ENCODE measurements at regions not wholly inside any gene's neighbourhood (a gene's known extent, or its start where the extent isn't known, plus 50 kb on each side); places are given as distances from the start of the nearest gene placed in this dataset.

- Histone ChIP-seq H3K79me2 (ENCODE audit: insufficient read depth, low read length) (no peaks in the 10 kb centered on the region), H3K4me3 (ENCODE audit: low read length, poor library complexity, severe bottlenecking) (no peak overlapping the region), H3K9me3 (ENCODE audit: insufficient read depth, low read depth, low read length) (no peaks in the 10 kb centered on the region), H3F3A (ENCODE audit: low read depth) (no peaks in the 10 kb centered on the region), H3K27me3 (ENCODE audit: insufficient read depth, low read length, poor library complexity, severe bottlenecking) (no peaks in the 10 kb centered on the region), H2AFZ (ENCODE audit: low read length) (no peak overlapping the region), H3K4me1 (ENCODE audit: insufficient read depth, low read length, poor library complexity, severe bottlenecking) (no peaks in the 10 kb centered on the region), H3K4me2 (ENCODE audit: low read depth, low read length, poor library complexity, severe bottlenecking) (no peak overlapping the region), H3K36me3 (ENCODE audit: insufficient read depth, low read length) (no peaks in the 10 kb centered on the region), H3K9ac (ENCODE audit: low read depth, low read length, poor library complexity, severe bottlenecking) (no peak overlapping the region), H4K20me1 (ENCODE audit: insufficient read depth, low read length, poor library complexity, severe bottlenecking) (no peaks in the 10 kb centered on the region), H3K9me2 (replicated peaks; ENCODE audit: low read depth, low read length) (no peaks in the 10 kb centered on the region)
- no peak for TF ChIP-seq EZH2phosphoT487 (IDR thresholded peaks at IDR 0.05; ENCODE audit: borderline replicate concordance)
- TF ChIP-seq CTCF (conservative IDR thresholded peaks at IDR 0.05; ENCODE audit: low read length), result no peak
Measured at GRCh38 chr11:45428541-45429230, 142.5 kb upstream of the SYT13 start.

GRCh38 chr11:45428116-45428515 lies 142.0 kb upstream of the SYT13 start:
- no peaks in the 10 kb centered on the region for H3F3A ChIP-seq (ENCODE audit: low read depth)

GRCh38 chr11:45424411-45425180 lies 138.5 kb upstream of the SYT13 start:
- no peak overlapping the region for H3K9ac ChIP-seq (ENCODE audit: low read depth, low read length, poor library complexity, severe bottlenecking)
- no peaks in the 10 kb centered on the region for H3K9me2 ChIP-seq (replicated peaks; ENCODE audit: low read depth, low read length)
- no peaks in the 10 kb centered on the region for H4K20me1 ChIP-seq (ENCODE audit: insufficient read depth, low read length, poor library complexity, severe bottlenecking)
- no peaks in the 10 kb centered on the region for H3K27me3 ChIP-seq (ENCODE audit: insufficient read depth, low read length, poor library complexity, severe bottlenecking)
- TF ChIP-seq EZH2phosphoT487 (IDR thresholded peaks at IDR 0.05; ENCODE audit: borderline replicate concordance), result no peak
- TF ChIP-seq CTCF (conservative IDR thresholded peaks at IDR 0.05; ENCODE audit: low read length), result no peak
- no peaks in the 10 kb centered on the region for H3K79me2 ChIP-seq (ENCODE audit: insufficient read depth, low read length)
- H3K4me2 ChIP-seq (ENCODE audit: low read depth, low read length, poor library complexity, severe bottlenecking), result no peak overlapping the region
- no peaks in the 10 kb centered on the region for H3K4me1 ChIP-seq (ENCODE audit: insufficient read depth, low read length, poor library complexity, severe bottlenecking)
- no peaks in the 10 kb centered on the region for H3F3A ChIP-seq (ENCODE audit: low read depth)
- no peak overlapping the region for H3K4me3 ChIP-seq (ENCODE audit: low read length, poor library complexity, severe bottlenecking)
- no peak overlapping the region for H2AFZ ChIP-seq (ENCODE audit: low read length)
- no peaks in the 10 kb centered on the region for H3K9me3 ChIP-seq (ENCODE audit: insufficient read depth, low read depth, low read length)
- no peaks in the 10 kb centered on the region for H3K36me3 ChIP-seq (ENCODE audit: insufficient read depth, low read length)

More at GRCh38 chr11:45428116-45428515, 142.0 kb upstream of the SYT13 start:
- Histone ChIP-seq H2AFZ (ENCODE audit: low read length) (no peak overlapping the region), H3K79me2 (ENCODE audit: insufficient read depth, low read length) (no peaks in the 10 kb centered on the region), H3K27me3 (ENCODE audit: insufficient read depth, low read length, poor library complexity, severe bottlenecking) (no peaks in the 10 kb centered on the region), H3K36me3 (ENCODE audit: insufficient read depth, low read length) (no peaks in the 10 kb centered on the region), H3K9me2 (replicated peaks; ENCODE audit: low read depth, low read length) (no peaks in the 10 kb centered on the region), H3K9me3 (ENCODE audit: insufficient read depth, low read depth, low read length) (no peaks in the 10 kb centered on the region), H3K9ac (ENCODE audit: low read depth, low read length, poor library complexity, severe bottlenecking) (no peak overlapping the region), H3K4me1 (ENCODE audit: insufficient read depth, low read length, poor library complexity, severe bottlenecking) (no peaks in the 10 kb centered on the region), H3K4me2 (ENCODE audit: low read depth, low read length, poor library complexity, severe bottlenecking) (no peak overlapping the region), H4K20me1 (ENCODE audit: insufficient read depth, low read length, poor library complexity, severe bottlenecking) (no peaks in the 10 kb centered on the region), H3K4me3 (ENCODE audit: low read length, poor library complexity, severe bottlenecking) (no peak overlapping the region)
- TF ChIP-seq CTCF (conservative IDR thresholded peaks at IDR 0.05; ENCODE audit: low read length) (no peak), EZH2phosphoT487 (IDR thresholded peaks at IDR 0.05; ENCODE audit: borderline replicate concordance) (no peak)

Measured in Loucy (cell line).